GM18520 (cell line): ENCODE measurements at regions not wholly inside any gene's neighbourhood (a gene's known extent, or its start where the extent isn't known, plus 50 kb on each side); places are given as distances from the start of the nearest gene placed in this dataset.
"Not testable (repeated sequence)": the region's sequence is repeated elsewhere in the genome, so short reads cannot be mapped to it uniquely, and the experiment has no call there.

ENCODE experiments used
- ATAC-seq: cut with Tn5 transposase; IDR thresholded peaks from one replicate; pipeline ENCODE4 v1.9.1; 2021; ENCODE audit not compliant: unreplicated experiment

DNA sequence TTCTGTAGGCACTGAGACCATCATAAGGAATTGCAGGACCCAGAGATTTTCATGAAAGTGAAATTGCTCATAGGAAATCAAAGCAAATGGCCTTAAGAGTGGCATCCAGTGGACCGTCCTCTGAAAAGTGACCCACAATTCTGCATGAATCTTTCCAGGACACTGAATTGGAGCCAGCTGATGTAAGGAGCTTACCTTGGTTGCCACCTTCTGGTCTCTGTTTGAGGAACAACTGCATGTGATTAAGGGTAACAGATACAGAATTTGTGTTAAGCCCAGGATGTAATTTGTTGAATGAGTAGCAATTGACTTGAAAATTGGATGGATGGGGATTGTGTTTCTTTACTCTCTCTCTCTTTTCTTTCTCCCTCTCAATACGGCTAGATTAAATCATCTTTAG, 49.9 kb upstream of the GAS1 start:
- ATAC-seq: no peak

- no peak for ATAC-seq
Observed at GRCh38 chr9:86997951-86998350, 50.6 kb upstream of the GAS1 start.

DNA sequence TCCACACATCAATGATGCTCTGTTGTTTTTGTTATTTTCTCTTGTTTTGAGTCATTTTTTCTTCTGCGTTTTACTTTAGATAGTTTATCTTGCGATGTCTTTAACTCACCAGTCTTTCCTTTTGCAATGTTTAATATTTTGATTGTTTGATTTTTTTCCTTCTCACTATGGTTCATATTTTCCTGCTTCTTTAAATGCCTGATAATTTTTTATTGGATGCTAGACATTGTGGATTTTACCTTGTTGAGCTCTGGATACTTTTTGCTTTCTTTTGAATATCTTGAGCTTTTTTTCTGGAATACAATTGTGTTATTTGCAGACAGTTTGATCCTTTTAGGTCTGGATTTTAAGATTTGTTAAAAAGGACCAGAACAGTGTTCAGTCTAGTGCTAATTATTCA, 55.2 kb upstream of the GAS1 start:
- no peak for ATAC-seq

DNA sequence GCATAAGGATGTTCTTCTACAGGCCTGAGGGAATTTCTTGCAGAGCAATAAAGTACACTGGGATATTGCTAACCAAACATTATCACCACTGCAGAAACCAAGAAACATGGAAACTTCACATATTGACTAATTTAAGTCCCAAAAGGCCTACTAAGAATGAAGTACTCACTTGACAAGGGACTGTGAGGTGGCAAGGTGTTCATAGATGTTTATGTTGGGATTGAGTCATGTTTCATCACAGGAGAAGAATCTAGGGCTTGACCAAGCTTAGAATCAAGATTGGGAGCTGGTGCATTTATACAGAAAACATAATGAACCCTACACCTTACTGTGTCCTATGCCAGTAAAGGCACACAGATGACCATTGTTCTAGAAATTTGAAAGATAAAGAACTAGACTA, 56.7 kb upstream of the GAS1 start:
- no peak for ATAC-seq

DNA sequence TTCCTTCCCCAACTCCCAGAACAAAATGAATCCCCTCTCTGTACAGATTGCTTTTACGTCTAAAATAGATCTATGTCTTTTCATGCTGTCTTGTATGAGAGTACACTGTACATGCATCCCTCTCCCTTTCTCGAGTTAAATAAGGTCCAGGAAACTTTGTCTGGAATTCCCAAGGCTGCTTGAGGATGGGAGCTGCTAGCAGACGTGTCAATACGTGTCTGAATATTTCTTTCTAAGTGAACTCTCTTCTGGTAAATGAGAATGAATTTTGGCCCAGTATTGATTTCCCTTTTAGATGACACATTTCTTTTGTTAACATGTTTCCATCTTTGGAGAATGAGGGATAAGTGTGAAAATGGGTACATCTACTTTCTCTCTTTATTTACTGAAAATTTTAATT, 59.6 kb upstream of the GAS1 start:
- ATAC-seq: no peak

- ATAC-seq: no peak
Observed at GRCh38 chr9:87007711-87008366, 60.5 kb upstream of the GAS1 start.

- no peak for ATAC-seq
Observed at GRCh38 chr9:87008667-87009066, 61.4 kb upstream of the GAS1 start.

DNA sequence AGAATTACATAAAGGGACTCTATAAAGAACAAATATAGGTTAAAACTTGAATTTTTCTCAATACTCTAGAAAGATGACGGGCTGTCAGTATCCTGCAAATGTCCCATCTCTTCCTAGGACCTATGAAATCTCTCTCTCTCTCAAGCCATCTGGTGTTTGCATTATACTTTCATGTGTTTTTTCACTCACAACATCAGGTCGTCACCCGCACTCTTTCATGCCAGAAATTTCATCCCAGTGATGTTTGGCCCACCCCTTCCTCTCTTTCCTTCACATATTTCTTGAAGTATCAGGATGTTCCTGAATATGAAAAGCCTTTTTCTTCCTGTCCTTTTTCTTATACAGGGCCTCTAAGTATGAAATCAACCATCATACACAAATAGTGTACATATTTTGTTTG, 63.3 kb upstream of the GAS1 start:
- no peak for ATAC-seq

- no peak for ATAC-seq
Observed at GRCh38 chr9:87011551-87011950, 64.2 kb upstream of the GAS1 start.

DNA sequence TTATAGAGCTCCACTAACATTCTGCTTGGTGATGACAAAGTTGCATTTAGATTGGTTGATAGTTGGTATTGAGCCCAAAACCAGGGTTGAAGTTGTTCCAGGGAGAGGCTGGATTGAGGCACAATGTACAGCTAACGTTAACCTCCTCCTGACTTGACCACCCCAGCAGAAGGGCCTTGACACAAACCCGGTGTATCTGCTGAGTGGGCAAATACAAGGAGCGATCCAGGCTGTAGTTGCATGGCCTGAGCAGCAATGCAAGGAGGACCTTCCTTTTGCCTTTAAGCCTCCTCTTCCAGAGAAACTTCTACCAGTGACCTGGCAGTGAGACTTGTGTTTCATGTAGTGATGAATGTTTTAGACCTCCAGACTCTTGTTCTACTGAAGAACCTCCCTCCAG, 66.2 kb upstream of the GAS1 start:
- ATAC-seq: no peak

- ATAC-seq: no peak
Observed at GRCh38 chr9:87014436-87014835, 67.1 kb upstream of the GAS1 start.

GRCh38 chr9:87016681-87017080, 69.4 kb upstream of the GAS1 start:
- no peak for ATAC-seq

DNA sequence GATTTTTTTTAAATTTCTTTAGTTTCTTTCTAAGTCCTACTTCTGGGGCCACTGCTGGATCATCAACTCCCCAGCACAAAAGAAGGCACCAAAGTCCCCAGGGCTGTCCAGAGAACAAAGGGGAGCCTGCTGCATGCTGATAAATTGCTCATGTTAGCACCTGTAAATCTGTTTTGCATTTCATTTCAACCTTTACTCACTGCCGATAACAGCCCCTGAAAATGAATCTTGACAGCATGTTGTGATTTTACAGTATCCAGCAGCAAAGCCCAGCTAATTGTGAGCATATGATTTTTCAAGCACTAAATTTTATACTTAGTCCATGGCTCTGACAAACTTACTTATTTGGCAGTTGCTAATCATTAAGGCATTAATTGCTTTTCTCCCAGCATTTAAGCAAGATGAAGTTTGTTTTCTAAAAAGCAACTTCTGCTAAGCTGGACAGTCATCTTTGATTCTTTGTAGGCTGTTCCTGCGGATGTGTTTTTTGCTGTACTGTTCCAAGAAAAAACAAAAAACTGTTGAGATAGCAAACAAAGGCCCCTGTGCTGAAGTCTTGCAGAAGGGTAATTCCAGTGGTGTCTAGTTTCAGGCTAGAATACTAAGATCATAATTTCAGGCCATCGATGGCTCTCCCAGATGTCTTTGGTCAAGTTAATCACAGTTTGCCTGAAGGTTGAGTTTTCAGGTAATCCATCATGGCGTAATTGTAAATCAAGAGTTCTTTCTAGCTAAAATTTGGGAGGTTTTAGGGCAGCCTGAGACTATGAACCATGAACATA, 73.1 kb upstream of the GAS1 start:
- ATAC-seq: no peak

GRCh38 chr9:87022178-87022577, 74.9 kb upstream of the GAS1 start:
- no peak for ATAC-seq

GRCh38 chr9:87026204-87026603, 78.9 kb upstream of the GAS1 start:
- no peak for ATAC-seq

DNA sequence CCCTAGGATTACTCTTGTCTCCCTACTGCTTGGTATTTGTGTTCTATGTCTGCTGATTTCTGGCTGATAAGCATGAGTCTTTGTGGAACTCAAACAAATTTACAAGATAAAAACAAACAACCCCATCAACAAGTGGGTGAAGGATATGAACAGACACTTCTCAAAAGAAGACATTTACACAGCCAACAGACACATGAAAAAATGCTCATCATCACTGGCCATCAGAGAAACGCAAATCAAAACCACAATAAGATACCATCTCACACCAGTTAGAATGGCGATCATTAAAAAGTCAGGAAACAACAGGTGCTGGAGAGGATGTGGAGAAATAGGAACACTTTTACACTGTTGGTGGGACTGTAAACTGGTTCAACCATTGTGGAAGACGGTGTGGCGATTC, 81.5 kb upstream of the GAS1 start:
- not testable (repeated sequence) for ATAC-seq

- ATAC-seq: no peak
Observed at GRCh38 chr9:87029905-87030304, 82.6 kb upstream of the GAS1 start.

DNA sequence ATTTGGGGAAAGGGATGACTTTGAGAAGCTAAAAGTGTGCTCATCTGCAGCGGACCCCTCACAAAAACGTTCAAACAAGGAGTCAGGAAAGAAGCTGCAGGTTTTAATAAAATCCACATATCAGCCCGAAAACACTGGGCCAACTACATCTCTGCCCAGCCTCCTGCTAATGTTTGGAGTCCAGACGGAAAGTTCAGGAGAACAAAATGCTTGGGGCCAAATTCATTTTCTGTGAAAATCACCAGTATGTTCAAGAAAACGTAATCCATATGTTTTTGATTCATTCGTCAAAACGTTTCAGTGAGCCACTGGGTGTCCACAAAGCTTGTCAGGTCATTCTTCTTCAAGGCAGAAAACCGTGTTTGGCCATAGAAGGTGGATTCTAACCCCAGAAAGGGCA, 87.5 kb upstream of the GAS1 start:
- no peak for ATAC-seq

DNA sequence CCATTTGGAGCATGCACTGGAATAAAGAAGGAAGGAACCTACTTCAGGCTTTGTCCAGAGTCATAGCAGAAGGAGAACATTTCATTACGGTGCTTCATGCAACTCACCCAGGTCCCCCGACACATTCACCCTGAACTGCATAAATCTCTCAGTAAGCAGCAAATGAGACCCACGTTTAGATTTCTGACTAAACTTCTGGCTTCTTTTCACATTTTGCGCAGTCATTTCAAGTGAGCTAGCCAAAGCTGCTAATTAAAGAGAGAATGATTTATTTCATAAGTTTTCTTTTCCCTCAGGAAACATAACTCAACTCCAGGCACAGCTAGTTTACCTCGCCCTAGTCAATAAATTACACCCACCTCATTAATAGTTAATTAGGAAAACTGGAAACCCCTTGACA, 88.6 kb upstream of the GAS1 start:
- no peak for ATAC-seq

DNA sequence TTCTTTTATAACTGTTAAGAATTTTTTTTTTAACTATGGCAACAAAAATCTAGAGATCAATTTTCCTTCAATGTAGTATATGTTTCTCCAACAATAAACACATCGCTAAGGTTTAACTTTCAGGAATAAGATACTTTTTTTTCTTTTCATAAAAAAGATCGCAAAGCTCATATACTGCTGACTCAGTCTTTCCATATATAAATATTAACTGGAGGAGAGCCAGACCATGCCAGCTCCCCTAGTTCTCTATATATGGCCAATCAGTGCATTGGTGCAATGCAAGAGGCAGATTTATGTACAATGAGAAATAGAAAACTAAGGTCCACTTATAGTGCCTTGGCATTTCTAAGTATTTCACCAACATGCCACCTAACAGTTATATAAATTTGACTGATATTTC, 89.2 kb upstream of the GAS1 start:
- ATAC-seq: no peak

DNA sequence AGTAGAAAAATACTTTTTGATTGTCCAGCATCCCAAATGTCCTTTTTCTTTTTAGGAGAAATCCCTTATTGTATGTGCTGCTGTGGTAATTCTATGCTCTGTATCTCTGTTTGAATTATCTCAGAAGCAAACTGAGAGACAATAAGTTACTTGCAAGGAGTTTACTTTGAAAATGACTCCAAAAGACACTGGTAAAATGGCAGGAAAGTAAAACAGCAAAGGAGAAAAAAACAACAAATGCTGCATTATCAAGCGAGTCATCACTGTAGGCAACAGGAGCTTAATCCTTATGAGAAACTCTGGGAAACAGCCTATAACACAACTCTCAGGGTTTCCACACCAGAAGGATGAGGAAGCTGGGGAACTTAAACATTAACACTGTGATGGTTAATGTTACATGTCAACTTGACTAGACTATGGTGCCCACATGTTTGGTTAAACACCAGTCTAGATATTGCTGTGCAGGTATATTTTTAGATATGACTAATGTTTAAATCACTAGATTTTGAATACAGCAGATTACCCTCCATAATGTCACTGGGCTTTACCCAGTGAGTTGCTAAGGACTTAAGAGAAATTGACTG, 92.6 kb upstream of the GAS1 start:
- ATAC-seq: no peak

GRCh38 chr9:87040410-87041009, 93.2 kb upstream of the GAS1 start:
- ATAC-seq: no peak
